Activated CD4-positive, alpha-beta memory T cell treated with anti-CD3 and anti-CD28 coated beads, Interleukin-2, amount 10 ng/mL, durations not matched to agents 7 days and 5 days (primary cell): ENCODE measurements at regions not wholly inside any gene's neighbourhood (a gene's known extent, or its start where the extent isn't known, plus 50 kb on each side); places are given as distances from the start of the nearest gene placed in this dataset.

Source experiments
- CTCF ChIA-PET: fragments of 350-600 bp; sonication (Branson Sonifier 250); formaldehyde crosslinking; loops from one replicate; lab custom pipeline; 2021; ENCODE audit warnings: antibody characterized with exemption, inconsistent platforms; lab: Charles Lee
- POLR2A ChIA-PET: fragments of 350-600 bp; sonication (Branson Sonifier 250); formaldehyde crosslinking; loops from one replicate; lab custom pipeline; 2021; ENCODE audit warnings: antibody characterized with exemption; lab: Charles Lee
- DNase-seq: peaks from one replicate; pipeline ENCODE4 v3.0.0-alpha.2; 2020
- H3K27ac Mint-ChIP-seq: one replicate; pipeline ENCODE4 v1.8.0; 2021; ENCODE audit warnings: mild to moderate bottlenecking, mixed read lengths
- H3K27me3 Mint-ChIP-seq: one replicate; pipeline ENCODE4 v1.8.0; 2021; ENCODE audit warnings: mixed read lengths
- H3K36me3 Mint-ChIP-seq: one replicate; pipeline ENCODE4 v1.8.0; 2021; ENCODE audit warnings: low read depth, mixed read lengths
- H3K4me1 Mint-ChIP-seq: one replicate; pipeline ENCODE4 v1.8.0; 2021; ENCODE audit warnings: mixed read lengths
- H3K4me3 Mint-ChIP-seq: one replicate; pipeline ENCODE4 v1.8.0; 2021; ENCODE audit warnings: mild to moderate bottlenecking, mixed read lengths
- H3K9me3 Mint-ChIP-seq: one replicate; pipeline ENCODE4 v1.8.0; 2021; ENCODE audit warnings: mixed read lengths

GRCh38 chr1:40928699-40929098 is 50.8 kb upstream of the CTPS1 start:
- no peak overlapping the region for H3K4me3 Mint-ChIP-seq
- H3K36me3 Mint-ChIP-seq = no peaks in the 10 kb centered on the region
- no peak overlapping the region for H3K27ac Mint-ChIP-seq
- no peak for DNase-seq
- H3K9me3 Mint-ChIP-seq = no peaks in the 10 kb centered on the region
- ChIA-PET POLR2A (interaction anchor here (1.0 kb wide), 1 partner anchor 9 kb away, joined by 3 read pairs; no protein-coding TSS in a partner anchor), CTCF (no interaction called here)
- H3K27me3 Mint-ChIP-seq = peaks cover 12% of the 10 kb centered on the region
- no peaks in the 10 kb centered on the region for H3K4me1 Mint-ChIP-seq

- Mint-ChIP-seq H3K4me1 (no peaks in the 10 kb centered on the region), H3K27ac (no peak overlapping the region), H3K27me3 (peaks cover 13% of the 10 kb centered on the region), H3K36me3 (no peaks in the 10 kb centered on the region), H3K9me3 (no peaks in the 10 kb centered on the region), H3K4me3 (no peak overlapping the region)
- ChIA-PET POLR2A (no interaction called here), CTCF (no interaction called here)
- no peak for DNase-seq
These were observed 50.3 kb upstream of the CTPS1 start for GRCh38 chr1:40929155-40929554.
